ENCODE measurements at regions not wholly inside any gene's neighbourhood (a gene's known extent, or its start where the extent isn't known, plus 50 kb on each side); places are given as distances from the start of the nearest gene placed in this dataset.

- Histone ChIP-seq H3K4me1 (no peaks in the 10 kb centered on the region), H3K4me3 (no peak overlapping the region), H3K27ac (no peak overlapping the region), H3K9me3 (no peaks in the 10 kb centered on the region), H3K4me2 (no peak overlapping the region)
- ChIA-PET POLR2A (no interaction called here), CTCF (interaction anchor here (0.8 kb wide), 1 partner anchor 40 kb away, joined by 4 read pairs; no protein-coding TSS in a partner anchor)
- no peak for DNase-seq (ENCODE audit: low read depth in 1 of 2, low spot score in 1 of 2)
- WGBS (ENCODE audit: missing lambda C conversion rate), result 61% methylated on average over 26 of the region's 26 CpGs
- no peak for FAIRE-seq
- no peak for ATAC-seq
- TF ChIP-seq MAFK (IDR thresholded peaks at IDR 0.05; ENCODE audit: partially characterized antibody), result no peak
Measured at GRCh38 chr2:241991299-241991698, 121.8 kb downstream of the RTP5 start.

- 22% methylated on average over 7 of the region's 14 CpGs for WGBS (ENCODE audit: missing lambda C conversion rate)
- FAIRE-seq (no peak), ATAC-seq (no peak), DNase-seq (ENCODE audit: low read depth in 1 of 2, low spot score in 1 of 2) (no peak)
- H3K9me3 ChIP-seq, result no peaks in the 10 kb centered on the region
- no peaks in the 10 kb centered on the region for H3K4me1 ChIP-seq
- TF ChIP-seq MAX (IDR thresholded peaks at IDR 0.05), result no peak
- POLR2A ChIA-PET, result no interaction called here
- H3K27ac ChIP-seq, result no peak overlapping the region
- H3K4me2 ChIP-seq, result no peak overlapping the region
- CTCF ChIA-PET, result interaction anchor here (1.4 kb wide), 1 partner anchor 41 kb away, joined by 4 read pairs; no protein-coding TSS in a partner anchor
- H3K4me3 ChIP-seq, result no peak overlapping the region
Measured at GRCh38 chr2:241992753-241993152, 123.2 kb downstream of the RTP5 start.

GRCh38 chr2:241993386-241994005 lies 124.0 kb downstream of the RTP5 start:
- H3K9me3 ChIP-seq, result no peaks in the 10 kb centered on the region
- FAIRE-seq, result no peak
- no peak overlapping the region for H3K27ac ChIP-seq
- no peak for TF ChIP-seq MAFK (IDR thresholded peaks at IDR 0.05; ENCODE audit: partially characterized antibody)
- no peak for TF ChIP-seq CTCF (IDR thresholded peaks at IDR 0.05)
- no peak for TF ChIP-seq ZC3H11A (IDR thresholded peaks at IDR 0.05)
- no peak for TF ChIP-seq PHF8 (IDR thresholded peaks at IDR 0.05; ENCODE audit: borderline replicate concordance, low read depth)
- no peaks in the 10 kb centered on the region for H3K4me1 ChIP-seq
- H3K4me2 ChIP-seq, result no peak overlapping the region
- ATAC-seq, result no peak
- 74% methylated on average over 16 of the region's 16 CpGs for WGBS (ENCODE audit: missing lambda C conversion rate)
- DNase-seq (ENCODE audit: low read depth in 1 of 2, low spot score in 1 of 2), result no peak
- H3K4me3 ChIP-seq, result no peak overlapping the region
- POLR2A ChIA-PET, result no interaction called here
- CTCF ChIA-PET, result interaction anchor here (1.4 kb wide), 1 partner anchor 42 kb away, joined by 4 read pairs; no protein-coding TSS in a partner anchor

GRCh38 chr2:241994086-241994485 lies 124.6 kb downstream of the RTP5 start:
- no peaks in the 10 kb centered on the region for H3K4me1 ChIP-seq
- ATAC-seq, result no peak
- CTCF ChIA-PET, result no interaction called here
- POLR2A ChIA-PET, result no interaction called here
- 53% methylated on average over 12 of the region's 12 CpGs for WGBS (ENCODE audit: missing lambda C conversion rate)
- no peak for DNase-seq (ENCODE audit: low read depth in 1 of 2, low spot score in 1 of 2)
- H3K4me2 ChIP-seq, result no peak overlapping the region
- H3K9me3 ChIP-seq, result no peaks in the 10 kb centered on the region
- FAIRE-seq, result no peak
- TF ChIP-seq ELK1 (IDR thresholded peaks at IDR 0.05; ENCODE audit: low read depth, low read length), result no peak
- no peak for TF ChIP-seq MAX (IDR thresholded peaks at IDR 0.05)
- no peak for TF ChIP-seq MAZ (IDR thresholded peaks at IDR 0.05; ENCODE audit: borderline replicate concordance, low read depth, low read length)
- TF ChIP-seq SMC3 (IDR thresholded peaks at IDR 0.05), result no peak
- TF ChIP-seq ESRRA (IDR thresholded peaks at IDR 0.05; ENCODE audit: borderline replicate concordance, low read length), result no peak
- no peak for TF ChIP-seq ZSCAN20 (CRISPR knock-in tag; IDR thresholded peaks at IDR 0.05)
- TF ChIP-seq MYC (IDR thresholded peaks at IDR 0.05; ENCODE audit: borderline replicate concordance, low read length), result no peak
- no peak for TF ChIP-seq HOXA7 (CRISPR knock-in tag; IDR thresholded peaks at IDR 0.05)
- no peak for TF ChIP-seq CBX8 (IDR thresholded peaks at IDR 0.05)
- TF ChIP-seq HEYL (CRISPR knock-in tag; IDR thresholded peaks at IDR 0.05), result no peak
- no peak for TF ChIP-seq GATA3 (IDR thresholded peaks at IDR 0.05; ENCODE audit: borderline replicate concordance)
- H3K27ac ChIP-seq, result no peak overlapping the region
- no peak overlapping the region for H3K4me3 ChIP-seq

Data from A549 (cell line).